HFFc6 (cell line): ENCODE measurements at regions not wholly inside any gene's neighbourhood (a gene's known extent, or its start where the extent isn't known, plus 50 kb on each side); places are given as distances from the start of the nearest gene placed in this dataset.
"Not testable (repeated sequence)": the region's sequence is repeated elsewhere in the genome, so short reads cannot be mapped to it uniquely, and the experiment has no call there.

ENCODE experiments used
- DNase-seq: peaks from one replicate; pipeline ENCODE4 v3.0.0-alpha.2; 2018
- H3K27ac Mint-ChIP-seq: 2 replicates; pipeline ENCODE4 v1.8.0; 2020; ENCODE audit warnings: mild to moderate bottlenecking, mixed read lengths
- H3K27me3 Mint-ChIP-seq: 2 replicates; pipeline ENCODE4 v1.8.0; 2021; ENCODE audit warnings: mild to moderate bottlenecking, moderate library complexity, mixed read lengths; ENCODE audit not compliant: insufficient read depth
- H3K36me3 Mint-ChIP-seq: 2 replicates; pipeline ENCODE4 v1.8.0; 2021; ENCODE audit warnings: low read depth, mixed read lengths
- H3K4me1 Mint-ChIP-seq: 2 replicates; pipeline ENCODE4 v1.8.0; 2020; ENCODE audit warnings: low read depth, mixed read lengths
- H3K4me3 Mint-ChIP-seq: 2 replicates; pipeline ENCODE4 v1.8.0; 2020; ENCODE audit warnings: mild to moderate bottlenecking, moderate library complexity, mixed read lengths
- H3K9me3 Mint-ChIP-seq: 2 replicates; pipeline ENCODE4 v1.8.0; 2020; ENCODE audit warnings: mild to moderate bottlenecking, mixed read lengths
- TF ChIP-seq, protein P1 (sequence below): fragments of 200-600 bp; sonication (generic); IDR thresholded peaks from 2 replicates; pipeline ENCODE4 v1.5.0; 2021; ENCODE audit warnings: antibody characterized with exemption, mild to moderate bottlenecking

DNA sequence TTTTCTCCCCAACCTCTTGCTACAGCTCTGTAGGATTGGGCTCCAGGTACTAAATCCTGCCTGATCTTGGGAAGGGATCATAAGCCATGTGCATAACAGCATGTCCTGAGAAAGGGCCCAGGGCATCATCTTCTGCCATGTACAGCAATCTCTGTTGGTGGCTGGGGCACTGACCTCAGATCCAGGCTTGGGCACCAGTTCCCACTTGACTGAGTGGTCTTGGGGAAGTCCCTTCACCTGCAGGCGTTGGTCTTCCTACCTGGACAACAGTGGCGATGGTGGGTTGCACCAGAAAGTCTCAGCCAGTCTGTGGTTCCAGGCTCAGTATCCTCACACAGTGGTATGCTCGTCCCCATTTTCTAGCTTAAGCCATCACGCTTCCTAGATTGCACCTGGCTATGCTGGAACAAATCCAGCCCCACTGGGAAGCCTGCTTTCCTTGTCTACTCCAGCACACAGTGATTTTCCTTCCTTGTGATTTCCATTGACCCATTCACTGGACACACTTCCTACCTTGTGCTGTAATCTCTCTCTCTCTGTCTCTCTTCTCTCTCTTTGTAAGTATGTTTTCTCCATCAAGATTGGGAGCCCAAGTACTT is 121.7 kb upstream of the PITX1 start:
- Mint-ChIP-seq H3K4me3 (no peak overlapping the region), H3K27me3 (peaks cover 18% of the 10 kb centered on the region), H3K27ac (no peak overlapping the region), H3K4me1 (peaks cover 11% of the 10 kb centered on the region), H3K9me3 (peaks cover 28% of the 10 kb centered on the region), H3K36me3 (peaks cover 19% of the 10 kb centered on the region)
- DNase-seq: no peak
- TF ChIP-seq, protein P1, sequence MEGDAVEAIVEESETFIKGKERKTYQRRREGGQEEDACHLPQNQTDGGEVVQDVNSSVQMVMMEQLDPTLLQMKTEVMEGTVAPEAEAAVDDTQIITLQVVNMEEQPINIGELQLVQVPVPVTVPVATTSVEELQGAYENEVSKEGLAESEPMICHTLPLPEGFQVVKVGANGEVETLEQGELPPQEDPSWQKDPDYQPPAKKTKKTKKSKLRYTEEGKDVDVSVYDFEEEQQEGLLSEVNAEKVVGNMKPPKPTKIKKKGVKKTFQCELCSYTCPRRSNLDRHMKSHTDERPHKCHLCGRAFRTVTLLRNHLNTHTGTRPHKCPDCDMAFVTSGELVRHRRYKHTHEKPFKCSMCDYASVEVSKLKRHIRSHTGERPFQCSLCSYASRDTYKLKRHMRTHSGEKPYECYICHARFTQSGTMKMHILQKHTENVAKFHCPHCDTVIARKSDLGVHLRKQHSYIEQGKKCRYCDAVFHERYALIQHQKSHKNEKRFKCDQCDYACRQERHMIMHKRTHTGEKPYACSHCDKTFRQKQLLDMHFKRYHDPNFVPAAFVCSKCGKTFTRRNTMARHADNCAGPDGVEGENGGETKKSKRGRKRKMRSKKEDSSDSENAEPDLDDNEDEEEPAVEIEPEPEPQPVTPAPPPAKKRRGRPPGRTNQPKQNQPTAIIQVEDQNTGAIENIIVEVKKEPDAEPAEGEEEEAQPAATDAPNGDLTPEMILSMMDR: no peak

DNA sequence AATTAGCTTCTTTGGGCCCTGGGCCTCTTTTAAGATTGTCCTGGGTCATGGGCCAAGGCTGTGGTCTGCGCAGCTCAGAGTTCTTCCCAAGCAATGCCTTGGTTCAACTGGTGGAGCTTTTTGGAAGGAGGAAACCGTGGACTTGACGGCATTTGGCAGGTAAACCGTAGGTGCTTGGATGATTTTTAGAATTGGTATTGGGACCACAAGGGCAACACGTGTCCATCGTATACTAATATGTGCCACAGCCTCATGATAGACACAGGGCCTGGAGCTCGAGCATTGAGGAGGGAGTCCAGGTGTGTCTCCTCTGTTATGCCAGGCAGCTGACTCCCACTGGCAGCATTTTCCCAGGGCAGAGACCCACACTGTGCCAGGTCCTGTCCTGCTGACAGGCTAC is 120.9 kb upstream of the PITX1 start:
- Mint-ChIP-seq H3K27ac (no peak overlapping the region), H3K27me3 (peaks cover 13% of the 10 kb centered on the region), H3K36me3 (peaks cover 13% of the 10 kb centered on the region), H3K4me3 (no peak overlapping the region), H3K4me1 (peaks cover 11% of the 10 kb centered on the region), H3K9me3 (peaks cover 21% of the 10 kb centered on the region)
- no peak for DNase-seq
- TF ChIP-seq, protein P1: no peak

DNA sequence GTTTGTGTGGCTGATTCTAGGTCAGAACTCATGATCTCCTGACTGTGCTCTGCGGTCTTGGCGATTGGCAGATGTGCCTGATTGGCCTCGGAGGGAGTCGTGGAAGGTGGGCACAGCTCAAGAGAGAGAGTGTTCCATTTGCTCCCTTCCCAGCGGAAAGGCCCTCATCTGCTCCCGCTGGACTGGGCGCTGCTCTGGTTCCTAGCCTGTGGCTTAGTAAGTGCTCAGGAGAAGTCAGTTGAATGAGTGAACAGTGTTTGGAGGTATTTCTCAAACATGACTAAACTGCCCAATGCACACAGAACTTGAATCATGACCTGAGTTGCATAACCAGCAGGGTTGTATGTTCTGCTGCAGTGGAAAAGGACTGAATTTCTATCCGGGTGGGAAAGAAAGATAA is 120.2 kb upstream of the PITX1 start:
- TF ChIP-seq, protein P1: no peak
- no peak overlapping the region for H3K27ac Mint-ChIP-seq
- peaks cover 13% of the 10 kb centered on the region for H3K27me3 Mint-ChIP-seq
- peak; percentile 22 for DNase-seq
- H3K4me1 Mint-ChIP-seq: peaks cover 11% of the 10 kb centered on the region
- H3K9me3 Mint-ChIP-seq: peaks cover 13% of the 10 kb centered on the region
- no peak overlapping the region for H3K4me3 Mint-ChIP-seq
- H3K36me3 Mint-ChIP-seq: peaks cover 8% of the 10 kb centered on the region

DNA sequence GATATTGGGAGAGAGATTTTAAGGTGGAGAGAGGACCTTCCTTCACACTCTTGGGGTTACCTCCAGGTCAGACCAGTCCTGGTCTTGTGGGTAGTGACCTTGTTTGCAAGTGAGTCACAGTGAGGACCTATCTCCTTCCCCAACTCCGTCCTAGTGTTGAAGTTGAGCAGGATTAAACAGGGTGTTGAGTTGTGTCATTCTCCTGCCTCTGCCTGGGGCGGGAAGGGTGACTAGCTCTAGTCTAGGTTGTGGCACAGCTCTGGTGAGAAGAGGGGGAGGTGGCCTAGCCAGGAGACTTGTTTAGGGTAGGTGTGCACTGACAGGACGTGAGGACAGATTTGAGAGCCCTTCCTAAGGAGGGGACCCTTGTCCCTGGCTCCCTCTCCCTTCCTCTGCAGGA is 119.6 kb upstream of the PITX1 start:
- no peak overlapping the region for H3K27ac Mint-ChIP-seq
- TF ChIP-seq, protein P1: no peak
- no peak overlapping the region for H3K4me3 Mint-ChIP-seq
- peaks cover 11% of the 10 kb centered on the region for H3K4me1 Mint-ChIP-seq
- H3K9me3 Mint-ChIP-seq: peaks cover 8% of the 10 kb centered on the region
- no peak for DNase-seq
- peaks cover 3% of the 10 kb centered on the region for H3K36me3 Mint-ChIP-seq
- peaks cover 11% of the 10 kb centered on the region for H3K27me3 Mint-ChIP-seq

DNA sequence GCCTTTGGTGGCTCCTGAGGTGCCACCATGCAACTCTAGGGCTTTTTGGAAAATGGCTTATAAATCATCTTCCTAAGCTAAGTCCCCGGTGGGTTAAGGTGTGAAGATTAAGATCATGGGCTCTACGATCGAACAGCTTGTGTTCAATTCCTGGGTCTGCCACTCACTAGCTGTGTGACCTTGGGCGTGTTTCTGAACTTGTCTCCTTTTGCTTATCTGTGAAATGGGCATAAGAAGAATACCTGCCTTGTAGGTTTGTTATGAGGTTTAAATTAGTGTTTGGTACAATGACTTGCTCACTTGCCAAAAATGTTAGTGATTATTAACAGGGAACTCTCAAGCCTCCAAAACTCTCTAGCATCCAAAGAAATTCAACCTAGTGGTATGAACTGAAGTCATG is 119.2 kb upstream of the PITX1 start:
- Mint-ChIP-seq H3K27me3 (peaks cover 12% of the 10 kb centered on the region), H3K27ac (no peak overlapping the region), H3K9me3 (peaks cover 3% of the 10 kb centered on the region; the same call in 1 of the 2 replicates), H3K4me3 (no peak overlapping the region), H3K4me1 (peaks cover 11% of the 10 kb centered on the region), H3K36me3 (no peaks in the 10 kb centered on the region; the same call in 1 of the 2 replicates)
- TF ChIP-seq, protein P1: no peak
- DNase-seq: no peak

DNA sequence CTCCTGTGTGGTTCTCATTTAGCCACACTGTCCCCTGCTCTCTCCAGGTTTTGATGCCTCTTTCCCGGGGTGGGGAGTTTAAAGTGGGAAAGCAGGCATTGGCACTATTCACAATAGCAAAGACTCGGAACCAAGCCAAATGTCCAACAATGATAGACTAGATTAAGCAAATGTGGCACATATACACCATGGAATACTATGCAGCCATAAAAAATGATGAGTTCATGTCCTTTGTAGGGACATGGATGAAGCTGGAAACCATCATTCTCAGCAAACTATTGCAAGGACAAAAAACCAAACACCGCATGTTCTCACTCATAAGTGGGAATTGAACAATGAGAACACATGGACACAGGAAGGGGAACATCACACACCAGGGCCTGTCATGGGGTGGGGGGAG is 117.6 kb upstream of the PITX1 start:
- Mint-ChIP-seq H3K4me1 (peaks cover 11% of the 10 kb centered on the region), H3K27me3 (peaks cover 12% of the 10 kb centered on the region)
- not testable (repeated sequence) for DNase-seq, H3K27ac Mint-ChIP-seq, H3K4me3 Mint-ChIP-seq, H3K36me3 Mint-ChIP-seq, H3K9me3 Mint-ChIP-seq
